ENCODE measurements at regions not wholly inside any gene's neighbourhood (a gene's known extent, or its start where the extent isn't known, plus 50 kb on each side); places are given as distances from the start of the nearest gene placed in this dataset.

- no peaks in the 10 kb centered on the region for H3K36me3 Mint-ChIP-seq (ENCODE audit: low read depth, unreplicated experiment)
- H3K9me3 Mint-ChIP-seq (ENCODE audit: unreplicated experiment), result peaks cover 13% of the 10 kb centered on the region
- no peaks in the 10 kb centered on the region for H3K4me1 ChIP-seq (ENCODE audit: insufficient read depth, low read length)
- H3K79me2 ChIP-seq (ENCODE audit: insufficient read depth, low read length), result no peaks in the 10 kb centered on the region
- no peak overlapping the region for H3K4me2 ChIP-seq (ENCODE audit: low read length)
- H3K36me3 ChIP-seq (ENCODE audit: insufficient read depth, low read length), result no peaks in the 10 kb centered on the region
- no peak overlapping the region for H2AFZ ChIP-seq (ENCODE audit: low read depth, low read length)
- TF ChIP-seq EZH2 (IDR thresholded peaks at IDR 0.05; ENCODE audit: insufficient read depth, low read length) (no peak), CTCF (IDR thresholded peaks at IDR 0.05; ENCODE audit: insufficient read depth, low read depth, low read length) (no peak)
- FAIRE-seq, result no peak
- H3K27me3 Mint-ChIP-seq (ENCODE audit: low read depth, unreplicated experiment), result peaks cover 12% of the 10 kb centered on the region
- no peak overlapping the region for H3K27ac ChIP-seq (ENCODE audit: low read depth, low read length)
- no peaks in the 10 kb centered on the region for H4K20me1 ChIP-seq (ENCODE audit: insufficient read depth, low read length)
- no peak overlapping the region for H3K9ac ChIP-seq (ENCODE audit: low read length)
- no peak overlapping the region for H3K27ac Mint-ChIP-seq (ENCODE audit: unreplicated experiment)
- no peaks in the 10 kb centered on the region for H3K4me1 Mint-ChIP-seq (ENCODE audit: low read depth, unreplicated experiment)
- no peaks in the 10 kb centered on the region for H3K27me3 ChIP-seq (ENCODE audit: insufficient read depth, low read length)
- no peak overlapping the region for H3K4me3 ChIP-seq (ENCODE audit: insufficient read depth, low read depth, low read length)
- no peak overlapping the region for H3K4me3 Mint-ChIP-seq (ENCODE audit: unreplicated experiment)
- DNase-seq (ENCODE audit: low read depth), result no peak
- peaks cover 7% of the 10 kb centered on the region for H3K9me3 ChIP-seq (ENCODE audit: insufficient read depth, low read depth, low read length)
Measured at GRCh38 chr2:510839-511238, 166.4 kb downstream of the TMEM18 start.

GRCh38 chr2:509888-510287, 167.3 kb downstream of the TMEM18 start:
- peaks cover 7% of the 10 kb centered on the region for H3K9me3 ChIP-seq (ENCODE audit: insufficient read depth, low read depth, low read length)
- H3K79me2 ChIP-seq (ENCODE audit: insufficient read depth, low read length), result no peaks in the 10 kb centered on the region
- FAIRE-seq (no peak), DNase-seq (ENCODE audit: low read depth) (no peak)
- no peak overlapping the region for H3K4me3 ChIP-seq (ENCODE audit: insufficient read depth, low read depth, low read length)
- no peak overlapping the region for H3K9ac ChIP-seq (ENCODE audit: low read length)
- no peaks in the 10 kb centered on the region for H3K4me1 Mint-ChIP-seq (ENCODE audit: low read depth, unreplicated experiment)
- H4K20me1 ChIP-seq (ENCODE audit: insufficient read depth, low read length), result no peaks in the 10 kb centered on the region
- no peak overlapping the region for H3K27ac Mint-ChIP-seq (ENCODE audit: unreplicated experiment)
- H3K36me3 ChIP-seq (ENCODE audit: insufficient read depth, low read length), result no peaks in the 10 kb centered on the region
- no peak overlapping the region for H2AFZ ChIP-seq (ENCODE audit: low read depth, low read length)
- no peak overlapping the region for H3K4me3 Mint-ChIP-seq (ENCODE audit: unreplicated experiment)
- no peaks in the 10 kb centered on the region for H3K36me3 Mint-ChIP-seq (ENCODE audit: low read depth, unreplicated experiment)
- TF ChIP-seq EZH2 (IDR thresholded peaks at IDR 0.05; ENCODE audit: insufficient read depth, low read length), result no peak
- no peak for TF ChIP-seq CTCF (IDR thresholded peaks at IDR 0.05; ENCODE audit: insufficient read depth, low read depth, low read length)
- no peaks in the 10 kb centered on the region for H3K27me3 ChIP-seq (ENCODE audit: insufficient read depth, low read length)
- peaks cover 15% of the 10 kb centered on the region for H3K27me3 Mint-ChIP-seq (ENCODE audit: low read depth, unreplicated experiment)
- no peaks in the 10 kb centered on the region for H3K4me1 ChIP-seq (ENCODE audit: insufficient read depth, low read length)
- H3K4me2 ChIP-seq (ENCODE audit: low read length), result no peak overlapping the region
- H3K27ac ChIP-seq (ENCODE audit: low read depth, low read length), result no peak overlapping the region
- peaks cover 13% of the 10 kb centered on the region for H3K9me3 Mint-ChIP-seq (ENCODE audit: unreplicated experiment)

- no peak for FAIRE-seq
- H3K27ac Mint-ChIP-seq (ENCODE audit: unreplicated experiment), result no peak overlapping the region
- H3K4me3 ChIP-seq (ENCODE audit: insufficient read depth, low read depth, low read length), result no peak overlapping the region
Measured at GRCh38 chr2:508121-508520, 169.1 kb downstream of the TMEM18 start.

More at GRCh38 chr2:508121-508520, 169.1 kb downstream of the TMEM18 start:
- peaks cover 7% of the 10 kb centered on the region for H3K9me3 ChIP-seq (ENCODE audit: insufficient read depth, low read depth, low read length)
- no peak overlapping the region for H3K9ac ChIP-seq (ENCODE audit: low read length)
- H3K4me1 Mint-ChIP-seq (ENCODE audit: low read depth, unreplicated experiment), result no peaks in the 10 kb centered on the region
- H3K4me1 ChIP-seq (ENCODE audit: insufficient read depth, low read length), result no peaks in the 10 kb centered on the region
- H3K27ac ChIP-seq (ENCODE audit: low read depth, low read length), result no peak overlapping the region
- DNase-seq (ENCODE audit: low read depth), result no peak
- H3K4me3 Mint-ChIP-seq (ENCODE audit: unreplicated experiment), result no peak overlapping the region
- peaks cover 23% of the 10 kb centered on the region for H3K27me3 Mint-ChIP-seq (ENCODE audit: low read depth, unreplicated experiment)
- H4K20me1 ChIP-seq (ENCODE audit: insufficient read depth, low read length), result no peaks in the 10 kb centered on the region
- H3K79me2 ChIP-seq (ENCODE audit: insufficient read depth, low read length), result no peaks in the 10 kb centered on the region
- TF ChIP-seq EZH2 (IDR thresholded peaks at IDR 0.05; ENCODE audit: insufficient read depth, low read length) (no peak), CTCF (IDR thresholded peaks at IDR 0.05; ENCODE audit: insufficient read depth, low read depth, low read length) (no peak)
- H2AFZ ChIP-seq (ENCODE audit: low read depth, low read length), result no peak overlapping the region
- H3K4me2 ChIP-seq (ENCODE audit: low read length), result no peak overlapping the region
- peaks cover 13% of the 10 kb centered on the region for H3K9me3 Mint-ChIP-seq (ENCODE audit: unreplicated experiment)
- H3K36me3 ChIP-seq (ENCODE audit: insufficient read depth, low read length), result no peaks in the 10 kb centered on the region
- no peaks in the 10 kb centered on the region for H3K27me3 ChIP-seq (ENCODE audit: insufficient read depth, low read length)
- H3K36me3 Mint-ChIP-seq (ENCODE audit: low read depth, unreplicated experiment), result no peaks in the 10 kb centered on the region

Data from astrocyte (in vitro differentiated cells and primary cell).